Activated CD4-positive, alpha-beta T cell treated with anti-CD3 and anti-CD28 coated beads, Interleukin-2, amount 10 ng/mL, durations not matched to agents 24 days and 14 days (primary cell): ENCODE measurements at regions not wholly inside any gene's neighbourhood (a gene's known extent, or its start where the extent isn't known, plus 50 kb on each side); places are given as distances from the start of the nearest gene placed in this dataset.

Source experiments
- DNase-seq: peaks from one replicate; pipeline ENCODE4 v3.0.0; 2022
- H3K27ac Mint-ChIP-seq: one replicate; pipeline ENCODE4 v1.8.0; 2022; ENCODE audit warnings: mild to moderate bottlenecking, mixed read lengths
- H3K27me3 Mint-ChIP-seq: one replicate; pipeline ENCODE4 v1.8.0; 2022; ENCODE audit warnings: mixed read lengths
- H3K36me3 Mint-ChIP-seq: one replicate; pipeline ENCODE4 v1.8.0; 2022; ENCODE audit warnings: low read depth, mild to moderate bottlenecking, mixed read lengths
- H3K4me1 Mint-ChIP-seq: one replicate; pipeline ENCODE4 v1.8.0; 2021; ENCODE audit warnings: mixed read lengths
- H3K4me3 Mint-ChIP-seq: one replicate; pipeline ENCODE4 v1.8.0; 2022; ENCODE audit warnings: mild to moderate bottlenecking, moderate library complexity, mixed read lengths
- H3K9me3 Mint-ChIP-seq: one replicate; pipeline ENCODE4 v1.8.0; 2021; ENCODE audit warnings: mixed read lengths
- intact Hi-C: fragments of 100-400 bp; cut with micrococcal nuclease; formaldehyde crosslinking; loops from one replicate; pipeline ENCODE4 v1.15.1; 2023

DNA sequence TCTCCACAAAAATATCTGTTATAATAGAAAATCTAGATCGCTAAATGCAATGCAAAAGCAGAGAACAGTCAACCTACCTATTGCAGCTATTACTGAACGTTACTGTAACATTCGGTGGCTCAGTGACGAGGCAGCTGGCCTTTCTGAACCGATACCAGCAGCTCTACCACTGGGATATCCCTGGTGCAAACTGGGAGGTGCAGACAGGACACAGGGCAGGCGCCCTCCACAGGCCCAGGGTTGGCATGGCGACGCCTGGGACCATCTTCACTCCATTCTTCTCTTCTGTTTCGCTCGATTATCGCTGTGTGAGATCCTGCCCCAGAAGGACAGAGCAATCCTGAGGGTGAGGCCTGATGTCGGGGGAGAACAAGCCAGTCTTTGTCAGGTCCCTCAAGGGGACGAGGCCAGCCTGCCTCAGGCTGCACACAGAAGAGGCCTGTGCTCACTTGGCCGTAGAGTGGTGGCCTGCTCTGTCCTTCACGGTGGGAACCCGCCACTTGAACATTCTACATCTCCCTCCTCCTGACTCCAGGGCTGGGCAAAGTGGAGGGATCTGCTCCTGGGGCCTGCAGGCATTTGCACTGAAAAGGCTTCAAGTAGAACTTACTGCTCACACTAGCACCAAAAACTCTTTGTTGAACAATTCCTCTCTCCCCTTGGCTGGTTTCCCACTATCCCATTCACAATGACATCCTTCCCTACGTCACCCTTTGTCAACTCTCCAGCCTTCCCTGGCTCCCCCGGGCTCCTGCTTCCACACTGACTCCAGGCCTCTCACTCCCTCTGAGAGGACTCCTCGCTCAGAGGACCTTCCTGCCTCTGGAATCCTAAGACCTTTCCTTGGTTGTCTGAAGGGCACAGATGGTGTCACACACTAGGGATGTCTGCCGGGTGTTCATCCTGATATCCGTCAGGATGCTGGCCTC lies 49.7 kb downstream of the CYRIA start:
- H3K27me3 Mint-ChIP-seq = peaks cover 5% of the 10 kb centered on the region
- intact Hi-C loops = no loop called here

DNA sequence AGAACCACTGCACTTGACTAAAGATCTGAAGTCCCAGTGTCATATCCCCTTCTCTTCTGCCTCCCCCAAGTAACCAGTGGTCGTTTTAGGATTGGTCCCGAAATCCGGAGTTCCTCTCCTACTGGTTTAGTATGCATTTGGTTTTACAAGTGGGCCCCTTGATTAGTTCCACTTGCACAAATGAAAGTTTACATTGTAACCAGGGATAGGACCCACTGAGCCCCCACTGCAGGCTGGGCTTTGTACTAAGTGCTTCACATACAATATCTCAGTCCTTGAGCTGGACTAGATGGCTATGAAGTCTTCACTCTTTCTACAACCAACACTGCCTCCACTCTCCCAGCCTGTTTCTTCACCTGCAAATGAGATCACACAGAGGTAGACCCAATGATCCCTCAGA lies 50.4 kb downstream of the CYRIA start:
- Mint-ChIP-seq H3K9me3 (no peaks in the 10 kb centered on the region), H3K4me3 (no peak overlapping the region), H3K27me3 (peaks cover 2% of the 10 kb centered on the region), H3K4me1 (no peaks in the 10 kb centered on the region), H3K36me3 (no peaks in the 10 kb centered on the region), H3K27ac (no peak overlapping the region)
- no peak for DNase-seq
- intact Hi-C loops = no loop called here

More for the DNA sequence above, 49.7 kb downstream of the CYRIA start:
- no peak overlapping the region for H3K4me3 Mint-ChIP-seq
- no peaks in the 10 kb centered on the region for H3K4me1 Mint-ChIP-seq
- DNase-seq = no peak
- no peaks in the 10 kb centered on the region for H3K9me3 Mint-ChIP-seq
- no peaks in the 10 kb centered on the region for H3K36me3 Mint-ChIP-seq
- H3K27ac Mint-ChIP-seq = no peak overlapping the region

DNA sequence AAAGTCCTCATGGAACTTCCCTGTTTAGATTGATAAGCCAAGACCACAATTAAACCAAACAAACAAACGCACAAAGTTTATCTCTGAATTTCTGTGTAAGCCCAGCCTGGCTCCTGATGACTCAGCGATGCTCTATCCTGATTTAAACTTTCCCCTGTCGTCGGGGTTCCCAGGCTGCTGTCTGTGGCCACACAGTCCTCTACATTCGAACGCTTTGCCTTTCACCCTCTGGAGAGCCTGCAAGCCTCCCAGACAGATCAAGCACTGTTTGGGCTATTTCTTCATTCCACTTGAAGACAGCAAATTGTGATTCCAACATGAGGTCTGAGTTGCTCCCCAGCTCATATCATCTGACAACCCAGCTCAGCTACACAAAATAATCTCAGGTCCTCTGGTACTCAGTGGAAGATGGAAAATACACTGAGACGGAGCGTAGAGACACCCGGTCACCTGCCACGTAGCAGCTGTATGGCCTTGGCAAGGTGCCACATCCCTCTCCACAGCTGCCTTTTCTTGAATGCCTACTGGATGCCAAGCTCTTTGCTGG lies 51.2 kb downstream of the CYRIA start:
- intact Hi-C loops = no loop called here
- H3K4me3 Mint-ChIP-seq = no peak overlapping the region
- no peak overlapping the region for H3K27ac Mint-ChIP-seq
- DNase-seq = no peak
- H3K36me3 Mint-ChIP-seq = no peaks in the 10 kb centered on the region
- no peaks in the 10 kb centered on the region for H3K9me3 Mint-ChIP-seq
- H3K27me3 Mint-ChIP-seq = peaks cover 2% of the 10 kb centered on the region
- H3K4me1 Mint-ChIP-seq = no peaks in the 10 kb centered on the region

DNA sequence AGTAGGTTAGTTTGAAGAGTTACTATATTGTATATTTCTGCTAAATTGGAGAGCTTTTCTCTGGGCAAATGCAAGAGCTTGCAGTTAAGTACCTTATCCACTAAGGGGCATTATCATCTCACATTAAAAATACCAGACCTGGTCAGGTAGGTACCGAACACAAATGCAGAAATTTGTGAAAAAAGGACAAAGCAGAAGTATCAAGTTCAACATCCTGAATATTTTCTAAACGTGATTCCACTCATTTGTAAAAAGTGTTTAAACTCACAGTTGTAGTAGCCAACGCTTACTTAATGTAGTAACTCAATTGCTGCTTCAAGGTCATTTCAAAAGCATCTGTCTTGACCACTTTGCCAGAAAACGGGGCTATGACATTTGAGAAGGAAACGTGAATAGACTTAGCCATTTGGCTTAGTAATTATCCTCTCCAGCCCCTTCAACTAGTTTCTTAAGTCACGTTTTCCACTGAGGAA lies 52.1 kb downstream of the CYRIA start:
- Mint-ChIP-seq H3K4me3 (no peak overlapping the region), H3K27me3 (peaks cover 2% of the 10 kb centered on the region), H3K36me3 (no peaks in the 10 kb centered on the region), H3K27ac (no peak overlapping the region), H3K9me3 (no peaks in the 10 kb centered on the region), H3K4me1 (peaks cover 4% of the 10 kb centered on the region)
- intact Hi-C loops = loop anchor here (1.0 kb wide), 1 partner anchor 144 kb away; no protein-coding TSS in a partner anchor
- no peak for DNase-seq

DNA sequence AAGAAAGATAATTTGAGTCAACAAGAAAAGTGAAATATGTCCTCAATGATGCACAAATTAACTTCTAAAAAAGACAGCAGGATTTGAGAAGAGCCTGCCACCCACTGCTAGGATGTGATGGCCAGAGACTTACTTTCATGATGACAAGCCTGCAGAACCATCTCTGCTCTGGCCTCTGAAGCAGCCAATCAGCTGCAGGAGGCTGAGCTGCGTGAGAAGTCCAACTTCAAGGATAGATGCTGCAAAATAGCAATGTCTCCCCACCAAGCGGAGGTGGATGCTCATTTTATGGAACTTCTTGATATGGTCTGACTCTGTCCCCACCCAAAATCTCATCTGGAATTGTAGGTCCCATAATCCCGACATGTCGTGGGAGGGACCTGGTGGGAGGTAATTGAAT lies 53.1 kb downstream of the CYRIA start:
- Mint-ChIP-seq H3K4me3 (no peak overlapping the region), H3K27ac (no peak overlapping the region), H3K27me3 (peaks cover 2% of the 10 kb centered on the region), H3K36me3 (no peaks in the 10 kb centered on the region), H3K4me1 (peaks cover 4% of the 10 kb centered on the region), H3K9me3 (no peaks in the 10 kb centered on the region)
- intact Hi-C loops = no loop called here
- no peak for DNase-seq

DNA sequence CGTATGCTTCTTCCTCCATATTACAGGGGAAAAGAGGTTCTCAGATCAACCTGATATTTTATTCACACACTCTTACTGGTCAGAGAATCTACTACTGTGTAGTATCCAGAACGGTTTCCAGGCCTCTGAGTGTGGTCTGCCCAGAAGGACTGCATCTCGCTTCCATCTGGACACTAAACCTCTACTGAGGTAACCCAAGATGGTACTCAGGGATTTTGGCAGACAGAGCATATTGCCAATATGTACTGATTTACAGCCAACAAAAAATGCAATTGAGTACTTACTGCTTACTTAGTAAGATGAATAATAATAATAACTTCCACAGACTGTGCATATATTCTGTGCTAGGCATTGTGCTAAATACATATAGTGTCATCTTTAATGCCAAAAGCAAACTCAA lies 55.8 kb downstream of the CYRIA start:
- H3K27me3 Mint-ChIP-seq = peaks cover 2% of the 10 kb centered on the region
- H3K9me3 Mint-ChIP-seq = no peaks in the 10 kb centered on the region
- peaks cover 4% of the 10 kb centered on the region for H3K4me1 Mint-ChIP-seq
- H3K27ac Mint-ChIP-seq = no peak overlapping the region
- no peak for DNase-seq
- no peak overlapping the region for H3K4me3 Mint-ChIP-seq
- intact Hi-C loops = loop anchor here (1.0 kb wide), 4 partner anchors 56 to 670 kb away; no protein-coding TSS in a partner anchor
- H3K36me3 Mint-ChIP-seq = no peaks in the 10 kb centered on the region

DNA sequence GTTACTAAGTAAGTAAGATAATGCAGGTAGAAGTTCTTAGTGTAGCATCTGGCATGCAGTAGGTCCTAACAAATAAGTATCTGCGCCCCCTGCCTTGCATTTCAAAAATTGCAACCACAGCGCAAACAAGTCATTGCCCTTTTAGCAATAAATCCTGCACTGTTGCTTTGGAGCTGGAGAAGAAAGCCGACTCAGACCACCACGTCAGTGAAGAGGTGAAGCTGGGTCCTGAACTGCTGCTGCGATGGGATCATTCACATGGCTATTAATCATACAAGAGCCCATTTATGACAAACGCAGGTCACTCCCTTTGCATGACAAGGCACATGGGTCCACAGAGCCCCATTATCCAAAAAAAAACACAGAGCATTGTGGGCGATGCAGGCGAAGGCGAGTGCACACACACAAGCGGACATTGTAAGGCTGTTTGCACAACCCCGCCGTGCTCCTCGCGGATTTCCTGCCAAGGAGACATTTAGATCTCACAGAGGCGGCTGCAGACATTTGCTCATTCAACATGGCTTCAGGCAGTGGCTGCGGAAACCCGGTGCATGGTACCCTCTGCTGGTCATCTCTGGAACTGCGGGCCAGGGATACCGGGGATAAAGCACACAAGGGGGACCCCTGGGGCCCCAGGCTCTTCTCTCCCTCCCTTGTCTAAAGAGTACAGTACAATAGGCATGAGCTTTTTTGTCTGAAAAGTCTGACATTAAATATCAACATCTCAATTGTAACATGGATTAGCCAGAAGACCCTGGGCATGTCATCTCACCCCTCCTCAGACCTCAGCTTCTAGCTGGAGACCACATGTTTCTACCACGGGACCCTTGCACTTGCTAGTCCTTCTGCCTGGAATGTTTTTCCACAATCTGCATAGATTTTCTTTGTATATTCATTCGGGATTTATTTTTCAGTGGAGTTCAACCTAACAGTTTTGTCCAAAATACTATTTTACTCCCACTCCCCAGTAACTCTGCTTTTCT lies 56.7 kb downstream of the CYRIA start:
- H3K27ac Mint-ChIP-seq = peak overlapping the region; percentile 67
- no peaks in the 10 kb centered on the region for H3K9me3 Mint-ChIP-seq
- no peaks in the 10 kb centered on the region for H3K27me3 Mint-ChIP-seq
- H3K4me3 Mint-ChIP-seq = peak overlapping the region; percentile 87
- no peaks in the 10 kb centered on the region for H3K36me3 Mint-ChIP-seq
- intact Hi-C loops = loop anchor here (1.0 kb wide), 4 partner anchors 56 to 670 kb away; no protein-coding TSS in a partner anchor
- peaks cover 4% of the 10 kb centered on the region for H3K4me1 Mint-ChIP-seq
- peak; percentile 97 for DNase-seq

DNA sequence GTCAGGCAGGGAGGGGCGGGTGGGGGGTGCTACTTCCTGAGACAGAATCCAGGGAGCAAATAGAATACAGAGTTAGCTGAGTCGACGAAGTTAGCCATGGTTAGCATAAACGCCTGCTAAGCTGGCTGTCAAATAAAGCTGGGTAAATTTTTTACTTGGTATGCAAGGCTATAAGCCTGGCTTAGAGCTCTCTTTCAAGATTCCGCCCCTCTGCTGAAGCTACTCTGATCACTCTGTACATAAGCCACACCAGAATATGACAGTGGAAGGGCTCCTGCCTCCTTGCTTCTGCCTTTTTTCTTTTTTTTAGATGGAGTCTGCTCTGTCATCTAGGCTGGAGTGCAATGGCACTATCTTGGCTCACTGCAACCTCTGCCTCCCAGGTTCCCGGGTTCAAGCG lies 58.3 kb downstream of the CYRIA start:
- no peaks in the 10 kb centered on the region for H3K27me3 Mint-ChIP-seq
- DNase-seq = no peak
- H3K9me3 Mint-ChIP-seq = no peaks in the 10 kb centered on the region
- no peak overlapping the region for H3K4me3 Mint-ChIP-seq
- intact Hi-C loops = no loop called here
- H3K27ac Mint-ChIP-seq = no peak overlapping the region
- H3K4me1 Mint-ChIP-seq = peaks cover 4% of the 10 kb centered on the region
- H3K36me3 Mint-ChIP-seq = no peaks in the 10 kb centered on the region

DNA sequence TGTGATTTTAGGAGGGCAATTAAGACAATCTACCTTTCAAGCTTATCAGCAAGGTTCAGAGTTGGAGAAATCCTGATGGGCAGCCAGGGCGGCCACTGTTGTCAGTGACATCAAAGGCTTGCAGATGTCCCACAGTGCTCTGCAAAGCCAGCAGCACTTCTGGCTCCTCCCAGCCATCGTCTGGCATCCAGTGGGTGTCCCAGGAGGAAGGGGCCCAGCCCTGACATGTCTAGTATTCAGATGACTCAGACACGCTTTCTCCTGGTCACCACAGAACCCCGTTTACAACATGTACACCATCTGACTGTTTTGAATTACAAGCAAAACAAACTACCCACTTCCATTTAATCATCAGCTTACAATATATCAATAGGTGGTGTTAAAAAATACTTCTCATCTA lies 61.4 kb downstream of the CYRIA start:
- H3K9me3 Mint-ChIP-seq = no peaks in the 10 kb centered on the region
- H3K36me3 Mint-ChIP-seq = no peaks in the 10 kb centered on the region
- H3K27ac Mint-ChIP-seq = no peak overlapping the region
- DNase-seq = no peak
- intact Hi-C loops = no loop called here
- no peaks in the 10 kb centered on the region for H3K27me3 Mint-ChIP-seq
- peaks cover 4% of the 10 kb centered on the region for H3K4me1 Mint-ChIP-seq
- no peak overlapping the region for H3K4me3 Mint-ChIP-seq

DNA sequence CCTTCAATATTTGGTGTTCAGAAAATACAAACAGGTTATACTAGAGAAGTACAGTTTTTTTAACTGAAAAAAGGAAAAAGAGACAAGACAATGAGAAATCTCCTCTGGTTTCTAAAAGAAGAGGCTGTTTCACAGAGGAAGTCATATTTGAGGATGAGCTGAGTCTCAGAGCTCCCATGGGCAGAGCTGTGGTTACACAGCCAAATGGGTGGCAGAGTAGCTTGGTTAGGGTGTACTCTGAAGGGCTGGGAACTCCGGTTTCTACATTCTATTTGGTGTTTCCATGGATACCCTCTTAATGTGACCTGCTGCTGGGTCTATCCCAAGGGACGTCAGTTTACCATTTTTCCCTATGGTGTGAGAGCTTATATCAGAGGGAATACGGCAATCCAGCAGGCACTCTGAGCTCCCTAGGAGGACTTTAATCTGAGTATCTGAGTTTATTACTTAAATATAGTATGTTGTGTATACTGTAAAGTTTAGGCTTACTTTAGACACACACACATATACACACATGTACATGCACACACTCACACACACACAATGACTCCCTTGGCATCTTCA lies 74.2 kb downstream of the CYRIA start:
- intact Hi-C loops = no loop called here
- Mint-ChIP-seq H3K9me3 (no peaks in the 10 kb centered on the region), H3K4me1 (no peaks in the 10 kb centered on the region), H3K27ac (no peak overlapping the region), H3K27me3 (no peaks in the 10 kb centered on the region), H3K4me3 (no peak overlapping the region), H3K36me3 (no peaks in the 10 kb centered on the region)
- no peak for DNase-seq

DNA sequence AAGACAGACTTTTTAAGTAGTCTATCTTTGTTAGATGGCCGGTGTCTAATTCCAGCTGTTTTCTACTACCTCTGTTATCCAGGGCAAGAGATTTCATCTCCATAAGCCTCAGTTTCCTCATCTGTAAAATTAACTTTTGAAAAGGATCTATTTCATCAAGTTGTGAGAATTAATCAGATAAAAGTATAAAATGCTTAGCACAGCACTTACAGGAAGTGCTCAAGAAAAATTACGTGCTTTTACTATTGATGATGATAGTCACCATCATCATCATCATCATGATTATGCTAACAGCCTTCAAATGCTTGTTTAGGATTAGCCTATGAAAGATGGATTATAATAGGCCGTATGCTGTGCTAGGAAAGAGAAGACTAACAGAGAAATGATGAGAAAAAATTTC lies 76.2 kb downstream of the CYRIA start:
- Mint-ChIP-seq H3K27me3 (no peaks in the 10 kb centered on the region), H3K9me3 (no peaks in the 10 kb centered on the region), H3K4me3 (no peak overlapping the region), H3K27ac (no peak overlapping the region), H3K36me3 (no peaks in the 10 kb centered on the region), H3K4me1 (no peaks in the 10 kb centered on the region)
- no peak for DNase-seq
- intact Hi-C loops = no loop called here

DNA sequence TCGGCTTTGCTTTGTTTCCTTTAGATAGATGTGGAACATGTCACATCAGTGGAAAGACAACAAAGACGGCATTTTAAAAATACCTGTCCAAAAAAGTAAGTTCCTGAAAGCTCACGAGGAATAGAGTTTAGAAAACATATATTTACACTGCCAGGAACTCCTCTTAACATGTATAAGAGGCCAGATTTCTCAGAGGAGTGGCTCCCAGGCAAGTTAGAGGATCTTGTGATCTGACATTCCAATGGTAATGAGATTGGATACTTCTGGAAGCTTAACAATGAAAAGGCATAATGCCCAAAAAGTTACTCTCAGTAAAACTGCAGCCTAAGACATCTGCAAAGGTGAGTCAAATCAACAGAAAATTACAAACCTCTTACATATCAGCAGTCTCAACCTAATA lies 77.1 kb downstream of the CYRIA start:
- Mint-ChIP-seq H3K27ac (no peak overlapping the region), H3K36me3 (no peaks in the 10 kb centered on the region), H3K9me3 (no peaks in the 10 kb centered on the region), H3K27me3 (no peaks in the 10 kb centered on the region), H3K4me1 (no peaks in the 10 kb centered on the region), H3K4me3 (no peak overlapping the region)
- DNase-seq = no peak
- intact Hi-C loops = no loop called here

DNA sequence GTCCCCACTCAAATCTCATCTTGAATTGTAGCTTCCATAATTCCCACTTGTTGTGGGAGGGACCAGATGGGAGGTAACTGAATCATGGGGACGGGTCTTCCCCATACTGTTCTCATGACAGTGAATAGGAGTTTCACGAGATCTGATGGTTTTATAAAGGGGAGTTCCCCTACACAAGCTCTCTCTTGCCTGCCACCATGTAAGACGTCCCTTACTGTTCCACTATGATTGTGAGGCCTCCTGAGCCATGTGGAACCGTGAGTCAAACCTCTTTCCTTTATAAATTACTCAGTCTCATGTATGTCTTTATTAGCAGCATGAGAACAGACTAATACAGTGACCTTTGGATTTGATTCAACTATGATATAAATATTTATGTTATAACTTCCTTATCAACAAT lies 78.0 kb downstream of the CYRIA start:
- Mint-ChIP-seq H3K4me3 (no peak overlapping the region), H3K36me3 (no peaks in the 10 kb centered on the region), H3K9me3 (no peaks in the 10 kb centered on the region), H3K27me3 (no peaks in the 10 kb centered on the region), H3K27ac (no peak overlapping the region), H3K4me1 (no peaks in the 10 kb centered on the region)
- no peak for DNase-seq
- intact Hi-C loops = no loop called here
